SJSA1 (cell line): ENCODE measurements at regions not wholly inside any gene's neighbourhood (a gene's known extent, or its start where the extent isn't known, plus 50 kb on each side); places are given as distances from the start of the nearest gene placed in this dataset.

Source experiments
- DNase-seq, 2 experiments: peaks; one replicate each; pipeline ENCODE4 v3.0.0-alpha.2; 2015 to 2020; ENCODE audit warnings: low spot score in 2 of 2, low read depth in 1 of 2
- H3K27ac ChIP-seq: fragments of 250-450 bp; sonication (Bioruptor Pico); 2 replicates; pipeline ENCODE4 v1.5.1; 2020; ENCODE audit warnings: mild to moderate bottlenecking, moderate library complexity
- H3K27me3 ChIP-seq: fragments of 250-450 bp; sonication (Bioruptor Pico); replicated peaks from 2 replicates; pipeline ENCODE4 v1.5.1; 2020; ENCODE audit warnings: mild to moderate bottlenecking, moderate library complexity
- H3K36me3 ChIP-seq: fragments of 250-450 bp; sonication (Bioruptor Pico); 2 replicates; pipeline ENCODE4 v1.5.1; 2020; ENCODE audit warnings: mild to moderate bottlenecking
- H3K4me1 ChIP-seq: fragments of 250-450 bp; sonication (Bioruptor Pico); replicated peaks from 2 replicates; pipeline ENCODE4 v1.6.1; 2021; ENCODE audit warnings: mild to moderate bottlenecking
- H3K4me3 ChIP-seq: fragments of 250-450 bp; sonication (Bioruptor Pico); 2 replicates; pipeline ENCODE4 v1.5.1; 2020; ENCODE audit warnings: mild to moderate bottlenecking
- H3K9me3 ChIP-seq: fragments of 250-450 bp; sonication (Bioruptor Pico); replicated peaks from 2 replicates; pipeline ENCODE4 v1.5.1; 2020; ENCODE audit warnings: mild to moderate bottlenecking

- H3K36me3 ChIP-seq = no peaks in the 10 kb centered on the region
- H3K9me3 ChIP-seq = no peaks in the 10 kb centered on the region
- DNase-seq = no peak
- no peak overlapping the region for H3K4me3 ChIP-seq
- H3K27ac ChIP-seq = no peak overlapping the region
- H3K27me3 ChIP-seq = no peaks in the 10 kb centered on the region
- no peaks in the 10 kb centered on the region for H3K4me1 ChIP-seq
Observed at GRCh38 chr4:125979950-125980349, 665.2 kb downstream of the FAT4 start.

GRCh38 chr4:125983168-125983567 is 668.4 kb downstream of the FAT4 start:
- Histone ChIP-seq H3K27me3 (no peaks in the 10 kb centered on the region), H3K4me3 (no peak overlapping the region), H3K27ac (no peak overlapping the region), H3K9me3 (no peaks in the 10 kb centered on the region), H3K36me3 (no peaks in the 10 kb centered on the region), H3K4me1 (no peaks in the 10 kb centered on the region)
- no peak for DNase-seq

GRCh38 chr4:125985856-125986255 is 671.1 kb downstream of the FAT4 start:
- Histone ChIP-seq H3K4me1 (peaks cover 3% of the 10 kb centered on the region), H3K9me3 (no peaks in the 10 kb centered on the region), H3K27ac (no peak overlapping the region), H3K4me3 (no peak overlapping the region), H3K36me3 (no peaks in the 10 kb centered on the region), H3K27me3 (no peaks in the 10 kb centered on the region)
- DNase-seq = no peak

GRCh38 chr4:125986307-125986706 is 671.6 kb downstream of the FAT4 start:
- peaks cover 8% of the 10 kb centered on the region for H3K4me1 ChIP-seq
- H3K4me3 ChIP-seq = no peak overlapping the region
- no peaks in the 10 kb centered on the region for H3K27me3 ChIP-seq
- H3K27ac ChIP-seq = no peak overlapping the region
- H3K9me3 ChIP-seq = no peaks in the 10 kb centered on the region
- H3K36me3 ChIP-seq = no peaks in the 10 kb centered on the region
- no peak for DNase-seq

GRCh38 chr4:125988464-125988863 is 673.7 kb downstream of the FAT4 start:
- H3K9me3 ChIP-seq = no peaks in the 10 kb centered on the region
- DNase-seq = no peak
- H3K4me1 ChIP-seq = peaks cover 26% of the 10 kb centered on the region

GRCh38 chr4:125991398-125991797 is 676.6 kb downstream of the FAT4 start:
- H3K27ac ChIP-seq = peak overlapping the region; percentile 60
- H3K27me3 ChIP-seq = no peaks in the 10 kb centered on the region
- no peaks in the 10 kb centered on the region for H3K36me3 ChIP-seq
- peak in 1 of 2 experiments; percentile 62 for DNase-seq
- no peak overlapping the region for H3K4me3 ChIP-seq
- peaks cover 48% of the 10 kb centered on the region for H3K4me1 ChIP-seq
- no peaks in the 10 kb centered on the region for H3K9me3 ChIP-seq

More at GRCh38 chr4:125988464-125988863, 673.7 kb downstream of the FAT4 start:
- no peak overlapping the region for H3K4me3 ChIP-seq
- H3K27ac ChIP-seq = no peak overlapping the region
- no peaks in the 10 kb centered on the region for H3K27me3 ChIP-seq
- H3K36me3 ChIP-seq = no peaks in the 10 kb centered on the region

GRCh38 chr4:125992891-125993290 is 678.1 kb downstream of the FAT4 start:
- Histone ChIP-seq H3K36me3 (no peaks in the 10 kb centered on the region), H3K27me3 (no peaks in the 10 kb centered on the region), H3K27ac (peak overlapping the region; percentile 84), H3K4me1 (peaks cover 48% of the 10 kb centered on the region), H3K4me3 (no peak overlapping the region), H3K9me3 (no peaks in the 10 kb centered on the region)
- DNase-seq = no peak

- H3K4me3 ChIP-seq = no peak overlapping the region
- H3K4me1 ChIP-seq = peaks cover 48% of the 10 kb centered on the region
- no peaks in the 10 kb centered on the region for H3K27me3 ChIP-seq
- peak; percentile 68 to 71 for DNase-seq
- H3K36me3 ChIP-seq = no peaks in the 10 kb centered on the region
- no peaks in the 10 kb centered on the region for H3K9me3 ChIP-seq
- H3K27ac ChIP-seq = peak overlapping the region; percentile 84
Observed at GRCh38 chr4:125994024-125994423, 679.3 kb downstream of the FAT4 start.

- DNase-seq = peak in 1 of 2 experiments; percentile 52
- Histone ChIP-seq H3K4me3 (no peak overlapping the region), H3K27ac (peak overlapping the region; percentile 84), H3K27me3 (no peaks in the 10 kb centered on the region), H3K9me3 (no peaks in the 10 kb centered on the region), H3K36me3 (no peaks in the 10 kb centered on the region), H3K4me1 (peaks cover 48% of the 10 kb centered on the region)
Observed at GRCh38 chr4:125994430-125994829, 679.7 kb downstream of the FAT4 start.

GRCh38 chr4:126004941-126005340 is 690.2 kb downstream of the FAT4 start:
- peaks cover 11% of the 10 kb centered on the region for H3K4me1 ChIP-seq
- DNase-seq = peak; percentile 57 to 60
- H3K4me3 ChIP-seq = no peak overlapping the region
- H3K27me3 ChIP-seq = no peaks in the 10 kb centered on the region
- H3K36me3 ChIP-seq = no peaks in the 10 kb centered on the region
- peak overlapping the region; percentile 12; the same call in 1 of the 2 replicates for H3K27ac ChIP-seq
- no peaks in the 10 kb centered on the region for H3K9me3 ChIP-seq

GRCh38 chr4:126007142-126007541 is 692.4 kb downstream of the FAT4 start:
- Histone ChIP-seq H3K27me3 (no peaks in the 10 kb centered on the region), H3K27ac (no peak overlapping the region), H3K9me3 (no peaks in the 10 kb centered on the region), H3K4me3 (no peak overlapping the region), H3K36me3 (no peaks in the 10 kb centered on the region), H3K4me1 (peaks cover 11% of the 10 kb centered on the region)
- no peak for DNase-seq

GRCh38 chr4:126012691-126013290 is 698.0 kb downstream of the FAT4 start:
- Histone ChIP-seq H3K36me3 (no peaks in the 10 kb centered on the region), H3K4me1 (no peaks in the 10 kb centered on the region), H3K27me3 (no peaks in the 10 kb centered on the region), H3K27ac (no peak overlapping the region), H3K4me3 (no peak overlapping the region), H3K9me3 (no peaks in the 10 kb centered on the region)
- DNase-seq = no peak

GRCh38 chr4:126018274-126018673 is 703.5 kb downstream of the FAT4 start:
- no peaks in the 10 kb centered on the region for H3K27me3 ChIP-seq
- H3K36me3 ChIP-seq = no peaks in the 10 kb centered on the region
- no peak for DNase-seq
- no peak overlapping the region for H3K27ac ChIP-seq
- no peak overlapping the region for H3K4me3 ChIP-seq
- H3K4me1 ChIP-seq = no peaks in the 10 kb centered on the region
- H3K9me3 ChIP-seq = no peaks in the 10 kb centered on the region

GRCh38 chr4:126023896-126024295 is 709.1 kb downstream of the FAT4 start:
- Histone ChIP-seq H3K4me3 (no peak overlapping the region), H3K36me3 (no peaks in the 10 kb centered on the region), H3K9me3 (no peaks in the 10 kb centered on the region), H3K27ac (no peak overlapping the region), H3K4me1 (peaks cover 6% of the 10 kb centered on the region), H3K27me3 (no peaks in the 10 kb centered on the region)
- DNase-seq = no peak

- Histone ChIP-seq H3K27ac (no peak overlapping the region), H3K36me3 (no peaks in the 10 kb centered on the region), H3K4me3 (no peak overlapping the region), H3K27me3 (no peaks in the 10 kb centered on the region), H3K9me3 (no peaks in the 10 kb centered on the region), H3K4me1 (peaks cover 6% of the 10 kb centered on the region)
- no peak for DNase-seq
Observed at GRCh38 chr4:126027601-126028000, 712.8 kb downstream of the FAT4 start.
